Muscle layer of duodenum (tissue), 2 donors: ENCODE measurements at regions not wholly inside any gene's neighbourhood (a gene's known extent, or its start where the extent isn't known, plus 50 kb on each side); places are given as distances from the start of the nearest gene placed in this dataset.

Experiments
- H3K27ac ChIP-seq: one replicate; pipeline ENCODE4 v1.7.0; 2013; ENCODE audit warnings: mild to moderate bottlenecking, low read length
- H3K27me3 ChIP-seq: one replicate; pipeline ENCODE4 v1.7.0; 2013; ENCODE audit warnings: low read depth, mild to moderate bottlenecking, control low read depth, low read length
- H3K36me3 ChIP-seq, 2 donors: one replicate each; pipeline ENCODE4 v1.7.0; 2013; ENCODE audit warnings: low read length in 2 of 2, control low read depth in 1 of 2, mild to moderate bottlenecking in 1 of 2; ENCODE audit not compliant: insufficient read depth in 2 of 2, control insufficient read depth in 1 of 2
- H3K4me1 ChIP-seq, 2 donors: one replicate each; pipeline ENCODE4 v1.7.0; 2013; ENCODE audit warnings: low read length in 2 of 2, mild to moderate bottlenecking in 2 of 2, control low read depth in 1 of 2, moderate library complexity in 1 of 2; ENCODE audit not compliant: insufficient read depth in 2 of 2, control insufficient read depth in 1 of 2
- H3K4me3 ChIP-seq, 2 donors: one replicate each; pipeline ENCODE4 v1.7.0; 2013; ENCODE audit warnings: low read length in 2 of 2, low read depth in 1 of 2, mild to moderate bottlenecking in 1 of 2
- H3K9me3 ChIP-seq, 2 donors: one replicate each; pipeline ENCODE4 v1.7.0; 2013; ENCODE audit warnings: low read length in 2 of 2, control low read depth in 1 of 2, mild to moderate bottlenecking in 1 of 2; ENCODE audit not compliant: control insufficient read depth in 1 of 2
- donor health status: healthy.

GRCh38 chr11:100536979-100537378, 150.1 kb upstream of the ARHGAP42 start:
- Histone ChIP-seq H3K4me3 (no peak overlapping the region), H3K27me3 (no peaks in the 10 kb centered on the region), H3K9me3 (no peaks in the 10 kb centered on the region), H3K36me3 (no peaks in the 10 kb centered on the region), H3K27ac (no peak overlapping the region), H3K4me1 (no peaks in the 10 kb centered on the region)

GRCh38 chr11:100543386-100543785, 143.7 kb upstream of the ARHGAP42 start:
- Histone ChIP-seq H3K27ac (no peak overlapping the region), H3K27me3 (no peaks in the 10 kb centered on the region), H3K36me3 (no peaks in the 10 kb centered on the region), H3K4me1 (no peaks in the 10 kb centered on the region), H3K4me3 (no peak overlapping the region), H3K9me3 (no peaks in the 10 kb centered on the region)

GRCh38 chr11:100545556-100545955, 141.5 kb upstream of the ARHGAP42 start:
- no peak overlapping the region for H3K4me3 ChIP-seq
- no peaks in the 10 kb centered on the region for H3K36me3 ChIP-seq
- H3K4me1 ChIP-seq, result no peaks in the 10 kb centered on the region
- no peaks in the 10 kb centered on the region for H3K27me3 ChIP-seq
- no peaks in the 10 kb centered on the region for H3K9me3 ChIP-seq
- H3K27ac ChIP-seq, result no peak overlapping the region

- H3K9me3 ChIP-seq, result no peaks in the 10 kb centered on the region
- H3K4me1 ChIP-seq, result peaks cover 0 to 4% of the 10 kb centered on the region in 2 donors
- no peak overlapping the region for H3K27ac ChIP-seq
- H3K36me3 ChIP-seq, result no peaks in the 10 kb centered on the region
- H3K27me3 ChIP-seq, result no peaks in the 10 kb centered on the region
- H3K4me3 ChIP-seq, result no peak overlapping the region
Measured at GRCh38 chr11:100545970-100546369, 141.1 kb upstream of the ARHGAP42 start.

- Histone ChIP-seq H3K4me3 (no peak overlapping the region), H3K27me3 (no peaks in the 10 kb centered on the region), H3K36me3 (no peaks in the 10 kb centered on the region), H3K9me3 (no peaks in the 10 kb centered on the region), H3K27ac (no peak overlapping the region), H3K4me1 (peaks cover 0 to 9% of the 10 kb centered on the region in 2 donors)
Measured at GRCh38 chr11:100546714-100547113, 140.4 kb upstream of the ARHGAP42 start.

GRCh38 chr11:100550298-100550697, 136.8 kb upstream of the ARHGAP42 start:
- no peaks in the 10 kb centered on the region for H3K36me3 ChIP-seq
- no peaks in the 10 kb centered on the region for H3K9me3 ChIP-seq
- peaks cover 0 to 9% of the 10 kb centered on the region in 2 donors for H3K4me1 ChIP-seq
- no peak overlapping the region for H3K27ac ChIP-seq
- no peak overlapping the region for H3K4me3 ChIP-seq
- H3K27me3 ChIP-seq, result no peaks in the 10 kb centered on the region

GRCh38 chr11:100550912-100551632, 136.0 kb upstream of the ARHGAP42 start:
- Histone ChIP-seq H3K9me3 (no peaks in the 10 kb centered on the region), H3K36me3 (no peaks in the 10 kb centered on the region), H3K4me1 (peaks cover 1 to 14% of the 10 kb centered on the region in 2 donors), H3K27me3 (no peaks in the 10 kb centered on the region), H3K4me3 (no peak overlapping the region), H3K27ac (no peak overlapping the region)

- Histone ChIP-seq H3K27ac (no peak overlapping the region), H3K4me3 (no peak overlapping the region), H3K9me3 (no peaks in the 10 kb centered on the region), H3K4me1 (peaks cover 3 to 12% of the 10 kb centered on the region in 2 donors), H3K27me3 (no peaks in the 10 kb centered on the region), H3K36me3 (no peaks in the 10 kb centered on the region)
Measured at GRCh38 chr11:100555931-100556330, 131.2 kb upstream of the ARHGAP42 start.

- H3K27me3 ChIP-seq, result no peaks in the 10 kb centered on the region
- H3K9me3 ChIP-seq, result no peaks in the 10 kb centered on the region
- no peak overlapping the region for H3K4me3 ChIP-seq
- no peaks in the 10 kb centered on the region for H3K36me3 ChIP-seq
- H3K27ac ChIP-seq, result no peak overlapping the region
- peaks cover 9 to 15% of the 10 kb centered on the region in 2 donors for H3K4me1 ChIP-seq
Measured at GRCh38 chr11:100556781-100557180, 130.3 kb upstream of the ARHGAP42 start.

GRCh38 chr11:100557830-100558611, 129.1 kb upstream of the ARHGAP42 start:
- H3K4me3 ChIP-seq, result no peak overlapping the region
- H3K27ac ChIP-seq, result no peak overlapping the region
- no peaks in the 10 kb centered on the region for H3K27me3 ChIP-seq
- H3K4me1 ChIP-seq, result peaks cover 21 to 28% of the 10 kb centered on the region in 2 donors
- no peaks in the 10 kb centered on the region for H3K9me3 ChIP-seq
- no peaks in the 10 kb centered on the region for H3K36me3 ChIP-seq

GRCh38 chr11:100560606-100561005, 126.5 kb upstream of the ARHGAP42 start:
- H3K36me3 ChIP-seq, result no peaks in the 10 kb centered on the region
- H3K4me3 ChIP-seq, result no peak overlapping the region
- H3K4me1 ChIP-seq, result peaks cover 21 to 29% of the 10 kb centered on the region in 2 donors
- H3K27me3 ChIP-seq, result no peaks in the 10 kb centered on the region
- no peak overlapping the region for H3K27ac ChIP-seq
- H3K9me3 ChIP-seq, result no peaks in the 10 kb centered on the region
